MM.1S (cell line): ENCODE measurements at regions not wholly inside any gene's neighbourhood (a gene's known extent, or its start where the extent isn't known, plus 50 kb on each side); places are given as distances from the start of the nearest gene placed in this dataset.

Source experiments
- EZH2 ChIP-seq: fragments of 300-600 bp; sonication (generic); optimal IDR thresholded peaks from 2 replicates; pipeline ENCODE3; 2017; ENCODE audit warnings: low read depth, mild to moderate bottlenecking, antibody characterized with exemption, low read length, mixed read lengths
- TF ChIP-seq, protein P1 (sequence below): fragments of 300-600 bp; sonication (generic); IDR thresholded peaks from 2 replicates; pipeline ENCODE4 v1.5.1; 2016; ENCODE audit warnings: antibody characterized with exemption, low read length, mixed read lengths

DNA sequence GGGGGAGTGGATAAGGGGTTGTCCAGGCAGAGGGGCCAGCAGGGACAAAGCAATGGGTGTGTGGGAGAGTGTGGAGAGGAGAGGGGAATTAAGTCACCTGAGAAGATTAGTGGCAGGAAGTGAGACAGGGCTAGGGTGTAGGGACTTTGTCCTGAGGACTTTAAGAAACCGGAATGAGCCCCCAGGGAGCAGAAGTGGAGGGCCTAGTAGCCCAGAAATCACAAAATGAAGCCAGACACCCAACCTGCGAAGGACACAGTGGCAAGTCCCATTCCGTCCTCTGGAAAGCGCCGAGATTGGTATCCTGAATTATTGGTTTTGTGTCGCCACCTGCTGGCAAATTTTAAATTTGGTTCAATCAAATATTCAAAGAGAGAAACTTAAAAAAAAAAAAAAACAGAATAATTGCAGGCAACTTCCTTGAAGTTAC, 78.0 kb upstream of the SLC25A36 start:
- no peak for TF ChIP-seq EZH2
- TF ChIP-seq, protein P1, sequence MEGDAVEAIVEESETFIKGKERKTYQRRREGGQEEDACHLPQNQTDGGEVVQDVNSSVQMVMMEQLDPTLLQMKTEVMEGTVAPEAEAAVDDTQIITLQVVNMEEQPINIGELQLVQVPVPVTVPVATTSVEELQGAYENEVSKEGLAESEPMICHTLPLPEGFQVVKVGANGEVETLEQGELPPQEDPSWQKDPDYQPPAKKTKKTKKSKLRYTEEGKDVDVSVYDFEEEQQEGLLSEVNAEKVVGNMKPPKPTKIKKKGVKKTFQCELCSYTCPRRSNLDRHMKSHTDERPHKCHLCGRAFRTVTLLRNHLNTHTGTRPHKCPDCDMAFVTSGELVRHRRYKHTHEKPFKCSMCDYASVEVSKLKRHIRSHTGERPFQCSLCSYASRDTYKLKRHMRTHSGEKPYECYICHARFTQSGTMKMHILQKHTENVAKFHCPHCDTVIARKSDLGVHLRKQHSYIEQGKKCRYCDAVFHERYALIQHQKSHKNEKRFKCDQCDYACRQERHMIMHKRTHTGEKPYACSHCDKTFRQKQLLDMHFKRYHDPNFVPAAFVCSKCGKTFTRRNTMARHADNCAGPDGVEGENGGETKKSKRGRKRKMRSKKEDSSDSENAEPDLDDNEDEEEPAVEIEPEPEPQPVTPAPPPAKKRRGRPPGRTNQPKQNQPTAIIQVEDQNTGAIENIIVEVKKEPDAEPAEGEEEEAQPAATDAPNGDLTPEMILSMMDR = peak; percentile 54
